Motor neuron (in vitro differentiated cells): ENCODE measurements at regions not wholly inside any gene's neighbourhood (a gene's known extent, or its start where the extent isn't known, plus 50 kb on each side); places are given as distances from the start of the nearest gene placed in this dataset.

Source experiments
- ATAC-seq, 8 experiments: fragments of 200-7000 bp; cut with Tn5 transposase; replicated peaks in 6 of 8; 2 replicates each; pipeline ENCODE4 v1.8.0; 2021; ENCODE audit warnings: mild to moderate bottlenecking in 8 of 8, moderate library complexity in 8 of 8
- H3K27ac ChIP-seq, 2 donors: fragments of 250-450 bp; sonication (Bioruptor Pico); 2 replicates each; pipeline ENCODE4 v1.9.0; 2021; ENCODE audit warnings: antibody characterized with exemption in 2 of 2, mild to moderate bottlenecking in 2 of 2, moderate library complexity in 1 of 2
- H3K4me1 ChIP-seq, 2 donors: fragments of 250-450 bp; sonication (Bioruptor Pico); replicated peaks in 1 of 2; 2 replicates each; pipeline ENCODE4 v1.6.1; 2021; ENCODE audit warnings: antibody characterized with exemption in 2 of 2, mild to moderate bottlenecking in 2 of 2, moderate library complexity in 1 of 2
- H3K4me3 ChIP-seq, 5 donors: fragments of 250-450 bp; sonication (Bioruptor Pico); 2 replicates each; pipeline ENCODE4 v1.9.0; 2021; ENCODE audit warnings: antibody characterized with exemption in 5 of 5, mild to moderate bottlenecking in 5 of 5, moderate library complexity in 4 of 5
- WGBS, 10 experiments: fragments of 450-650 bp; shearing (Covaris generic); methylation state at CpG; one replicate each; pipeline ENCODE4 v1.0.0; 2022; 5-methylcytosine and 5-hydroxymethylcytosine counted together
- in situ Hi-C, 9 experiments: fragments of 400-800 bp; cut with MboI; loops; one replicate each; pipeline ENCODE4 v1.15.0; 2021; ENCODE audit warnings: low sequenced_read_pairs in 9 of 9, low pct_unique_long_range_greater_than_20kb in 2 of 9; ENCODE audit not compliant: unreplicated experiment in 9 of 9

GRCh38 chr12:67147030-67147429 is 122.1 kb upstream of the CAND1 start:
- H3K4me3 ChIP-seq = no peak overlapping the region
- in situ Hi-C loops = no loop called here
- H3K4me1 ChIP-seq = no peaks in the 10 kb centered on the region
- ATAC-seq = no peak
- no peak overlapping the region for H3K27ac ChIP-seq
- 0 to 88% (median 60%) methylated on average over 1 of the region's 1 CpG; no CpG with 5 or more reads in 3 of the 10 experiments for WGBS, 10 experiments

GRCh38 chr12:67147447-67147846 is 121.7 kb upstream of the CAND1 start:
- Histone ChIP-seq H3K4me1 (no peaks in the 10 kb centered on the region), H3K4me3 (no peak overlapping the region), H3K27ac (no peak overlapping the region)
- ATAC-seq = no peak
- in situ Hi-C loops = no loop called here

- Histone ChIP-seq H3K4me3 (no peak overlapping the region), H3K4me1 (no peaks in the 10 kb centered on the region), H3K27ac (no peak overlapping the region)
- no peak for ATAC-seq
- 20 to 100% (median 100%) methylated on average over 1 of the region's 1 CpG; no CpG with 5 or more reads in 3 of the 10 experiments for WGBS, 10 experiments
- in situ Hi-C loops = no loop called here
These were observed 120.9 kb upstream of the CAND1 start for GRCh38 chr12:67148265-67148664.

GRCh38 chr12:67151886-67152285 is 117.3 kb upstream of the CAND1 start:
- Histone ChIP-seq H3K4me3 (no peak overlapping the region), H3K27ac (no peak overlapping the region), H3K4me1 (no peaks in the 10 kb centered on the region)
- 0 to 100% (median 85%) methylated on average over 1 to 3 of the region's 3 CpGs; no CpG with 5 or more reads in 4 of the 10 experiments for WGBS, 10 experiments
- in situ Hi-C loops = no loop called here
- ATAC-seq = peak in 3 of 8 experiments; percentile 30 to 53 (median 43)

GRCh38 chr12:67152451-67152850 is 116.7 kb upstream of the CAND1 start:
- no peak for ATAC-seq
- no peaks in the 10 kb centered on the region for H3K4me1 ChIP-seq
- H3K4me3 ChIP-seq = no peak overlapping the region
- 7 to 100% (median 37%) methylated on average over 1 to 2 of the region's 2 CpGs; no CpG with 5 or more reads in 2 of the 10 experiments for WGBS, 10 experiments
- in situ Hi-C loops = no loop called here
- no peak overlapping the region for H3K27ac ChIP-seq

GRCh38 chr12:67154901-67155300 is 114.3 kb upstream of the CAND1 start:
- in situ Hi-C loops = no loop called here
- WGBS, 10 experiments = 17 to 100% (median 63%) methylated on average over 1 to 3 of the region's 3 CpGs; no CpG with 5 or more reads in 2 of the 10 experiments
- ATAC-seq = no peak
- no peaks in the 10 kb centered on the region for H3K4me1 ChIP-seq
- no peak overlapping the region for H3K27ac ChIP-seq
- H3K4me3 ChIP-seq = no peak overlapping the region

- Histone ChIP-seq H3K4me1 (no peaks in the 10 kb centered on the region), H3K4me3 (no peak overlapping the region), H3K27ac (no peak overlapping the region)
- in situ Hi-C loops = no loop called here
- 10 to 100% (median 89%) methylated on average over 1 to 4 of the region's 4 CpGs for WGBS, 10 experiments
- ATAC-seq = peak in 4 of 8 experiments; percentile 24 to 37 (median 29)
These were observed 113.3 kb upstream of the CAND1 start for GRCh38 chr12:67155863-67156262.

- Histone ChIP-seq H3K27ac (no peak overlapping the region), H3K4me3 (no peak overlapping the region), H3K4me1 (no peaks in the 10 kb centered on the region)
- ATAC-seq = peak in 3 of 8 experiments; percentile 41 to 81 (median 50)
- in situ Hi-C loops = no loop called here
- 40 to 100% (median 89%) methylated on average over 1 to 6 of the region's 6 CpGs; no CpG with 5 or more reads in 1 of the 10 experiments for WGBS, 10 experiments
These were observed 107.7 kb upstream of the CAND1 start for GRCh38 chr12:67161322-67161918.

- no peak overlapping the region for H3K4me3 ChIP-seq
- in situ Hi-C loops = no loop called here
- H3K4me1 ChIP-seq = no peaks in the 10 kb centered on the region
- no peak overlapping the region for H3K27ac ChIP-seq
- no peak for ATAC-seq
- WGBS, 10 experiments = 0 to 100% (median 46%) methylated on average over 1 to 2 of the region's 2 CpGs; no CpG with 5 or more reads in 6 of the 10 experiments
These were observed 95.9 kb upstream of the CAND1 start for GRCh38 chr12:67173258-67173657.

GRCh38 chr12:67182551-67182950 is 86.6 kb upstream of the CAND1 start:
- 0 to 92% (median 72%) methylated on average over 1 to 2 of the region's 2 CpGs for WGBS, 10 experiments
- ATAC-seq = no peak
- no peaks in the 10 kb centered on the region for H3K4me1 ChIP-seq
- in situ Hi-C loops = no loop called here
- H3K4me3 ChIP-seq = no peak overlapping the region
- H3K27ac ChIP-seq = no peak overlapping the region

- Histone ChIP-seq H3K4me3 (no peak overlapping the region), H3K4me1 (no peaks in the 10 kb centered on the region), H3K27ac (no peak overlapping the region)
- in situ Hi-C loops = no loop called here
- ATAC-seq = peak in 3 of 8 experiments; percentile 15 to 48 (median 21)
These were observed 75.5 kb upstream of the CAND1 start for GRCh38 chr12:67193704-67194103.

- no peaks in the 10 kb centered on the region for H3K4me1 ChIP-seq
- H3K27ac ChIP-seq = no peak overlapping the region
- ATAC-seq = no peak
- no peak overlapping the region for H3K4me3 ChIP-seq
- WGBS, 10 experiments = 0 to 80% (median 40%) methylated on average over 1 of the region's 1 CpG; no CpG with 5 or more reads in 5 of the 10 experiments
- in situ Hi-C loops = no loop called here
These were observed 68.8 kb upstream of the CAND1 start for GRCh38 chr12:67200386-67200785.

GRCh38 chr12:67202011-67202677 is 67.0 kb upstream of the CAND1 start:
- ATAC-seq = peak in 3 of 8 experiments; percentile 35 to 65 (median 45)
- no peaks in the 10 kb centered on the region for H3K4me1 ChIP-seq
- in situ Hi-C loops = no loop called here
- no peak overlapping the region for H3K4me3 ChIP-seq
- H3K27ac ChIP-seq = no peak overlapping the region
- 0 to 86% (median 67%) methylated on average over 2 to 7 of the region's 7 CpGs for WGBS, 10 experiments

GRCh38 chr12:67202678-67203012 is 66.5 kb upstream of the CAND1 start:
- in situ Hi-C loops = no loop called here
- ATAC-seq = no peak
- WGBS, 10 experiments = 41 to 100% (median 89%) methylated on average over 1 to 3 of the region's 3 CpGs
- Histone ChIP-seq H3K4me3 (no peak overlapping the region), H3K27ac (no peak overlapping the region), H3K4me1 (no peaks in the 10 kb centered on the region)
